A549 (cell line): ENCODE measurements at regions not wholly inside any gene's neighbourhood (a gene's known extent, or its start where the extent isn't known, plus 50 kb on each side); places are given as distances from the start of the nearest gene placed in this dataset.

Experiments
- CEBPB ChIP-seq, 2 experiments: fragments of >200 bp in 1 of 2; sonication (Bioruptor Twin) in 1 of 2; formaldehyde crosslinking in 1 of 2; IDR thresholded peaks; 2 replicates each; pipeline ENCODE4 v1.6.1; 2012 to 2016
- EP300 ChIP-seq, 2 experiments: fragments of >200 bp; sonication (Bioruptor Twin); formaldehyde crosslinking; IDR thresholded peaks; 2 replicates in 1 of 2; 3 replicates in 1 of 2; pipeline ENCODE4 v1.6.1; 2016 to 2017
- GATA3 ChIP-seq: IDR thresholded peaks from 2 replicates; pipeline ENCODE4 v1.6.1; 2012; ENCODE audit warnings: borderline replicate concordance
- POLR2A ChIP-seq: IDR thresholded peaks from 2 replicates; pipeline ENCODE4 v1.6.1; 2012; ENCODE audit warnings: mild to moderate bottlenecking, low read length
- RNF2 ChIP-seq: fragments of 200-600 bp; sonication (generic); IDR thresholded peaks from 2 replicates; pipeline ENCODE4 v1.6.1; 2016; ENCODE audit warnings: low read depth, mild to moderate bottlenecking, antibody characterized with exemption, moderate library complexity, borderline replicate concordance
- TF ChIP-seq, protein P1 (sequence below): fragments of >200 bp; sonication (Bioruptor Twin); formaldehyde crosslinking; IDR thresholded peaks from 3 replicates; pipeline ENCODE4 v1.5.1; 2016
- TF ChIP-seq, protein P2 (sequence below): fragments of >200 bp; sonication (Bioruptor Twin); formaldehyde crosslinking; IDR thresholded peaks from 2 replicates; pipeline ENCODE4 v1.6.1; 2016
- TF ChIP-seq, protein P3 (sequence below): fragments of 250-450 bp; sonication (Bioruptor Pico); IDR thresholded peaks from 2 replicates; pipeline ENCODE4 v1.5.0; 2021; ENCODE audit warnings: mild to moderate bottlenecking, moderate library complexity, borderline replicate concordance

DNA sequence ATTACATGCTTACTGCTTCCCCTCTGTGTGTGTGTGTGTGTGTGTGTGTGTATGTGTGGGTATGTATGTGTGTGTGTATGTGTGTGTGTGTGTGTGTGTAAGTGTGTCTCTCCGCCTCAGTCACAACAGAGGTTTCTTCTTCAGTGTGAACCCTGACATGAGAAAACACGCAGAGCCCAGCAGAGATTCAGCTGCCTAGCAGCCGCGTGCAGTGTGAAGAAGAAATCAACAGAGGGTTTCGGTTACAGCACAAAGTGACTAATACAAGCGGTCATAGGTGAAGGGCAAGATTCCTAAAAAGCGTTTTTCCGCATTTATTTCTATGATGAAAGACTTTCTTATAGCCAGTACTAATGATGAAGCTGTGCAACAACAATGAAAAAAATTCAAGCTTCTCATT lies 55.3 kb upstream of the ZFP42 start:
- TF ChIP-seq, protein P1, sequence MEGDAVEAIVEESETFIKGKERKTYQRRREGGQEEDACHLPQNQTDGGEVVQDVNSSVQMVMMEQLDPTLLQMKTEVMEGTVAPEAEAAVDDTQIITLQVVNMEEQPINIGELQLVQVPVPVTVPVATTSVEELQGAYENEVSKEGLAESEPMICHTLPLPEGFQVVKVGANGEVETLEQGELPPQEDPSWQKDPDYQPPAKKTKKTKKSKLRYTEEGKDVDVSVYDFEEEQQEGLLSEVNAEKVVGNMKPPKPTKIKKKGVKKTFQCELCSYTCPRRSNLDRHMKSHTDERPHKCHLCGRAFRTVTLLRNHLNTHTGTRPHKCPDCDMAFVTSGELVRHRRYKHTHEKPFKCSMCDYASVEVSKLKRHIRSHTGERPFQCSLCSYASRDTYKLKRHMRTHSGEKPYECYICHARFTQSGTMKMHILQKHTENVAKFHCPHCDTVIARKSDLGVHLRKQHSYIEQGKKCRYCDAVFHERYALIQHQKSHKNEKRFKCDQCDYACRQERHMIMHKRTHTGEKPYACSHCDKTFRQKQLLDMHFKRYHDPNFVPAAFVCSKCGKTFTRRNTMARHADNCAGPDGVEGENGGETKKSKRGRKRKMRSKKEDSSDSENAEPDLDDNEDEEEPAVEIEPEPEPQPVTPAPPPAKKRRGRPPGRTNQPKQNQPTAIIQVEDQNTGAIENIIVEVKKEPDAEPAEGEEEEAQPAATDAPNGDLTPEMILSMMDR = no peak
- no peak for TF ChIP-seq CEBPB (IDR thresholded peaks at IDR 0.05)
- no peak for TF ChIP-seq EP300 (IDR thresholded peaks at IDR 0.05)
- no peak for TF ChIP-seq GATA3
- TF ChIP-seq, protein P2, sequence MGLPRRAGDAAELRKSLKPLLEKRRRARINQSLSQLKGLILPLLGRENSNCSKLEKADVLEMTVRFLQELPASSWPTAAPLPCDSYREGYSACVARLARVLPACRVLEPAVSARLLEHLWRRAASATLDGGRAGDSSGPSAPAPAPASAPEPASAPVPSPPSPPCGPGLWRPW = no peak
- TF ChIP-seq RNF2 = no peak
- no peak for TF ChIP-seq POLR2A
- TF ChIP-seq, protein P3, sequence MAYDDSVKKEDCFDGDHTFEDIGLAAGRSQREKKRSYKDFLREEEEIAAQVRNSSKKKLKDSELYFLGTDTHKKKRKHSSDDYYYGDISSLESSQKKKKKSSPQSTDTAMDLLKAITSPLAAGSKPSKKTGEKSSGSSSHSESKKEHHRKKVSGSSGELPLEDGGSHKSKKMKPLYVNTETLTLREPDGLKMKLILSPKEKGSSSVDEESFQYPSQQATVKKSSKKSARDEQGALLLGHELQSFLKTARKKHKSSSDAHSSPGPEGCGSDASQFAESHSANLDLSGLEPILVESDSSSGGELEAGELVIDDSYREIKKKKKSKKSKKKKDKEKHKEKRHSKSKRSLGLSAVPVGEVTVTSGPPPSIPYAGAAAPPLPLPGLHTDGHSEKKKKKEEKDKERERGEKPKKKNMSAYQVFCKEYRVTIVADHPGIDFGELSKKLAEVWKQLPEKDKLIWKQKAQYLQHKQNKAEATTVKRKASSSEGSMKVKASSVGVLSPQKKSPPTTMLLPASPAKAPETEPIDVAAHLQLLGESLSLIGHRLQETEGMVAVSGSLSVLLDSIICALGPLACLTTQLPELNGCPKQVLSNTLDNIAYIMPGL (CRISPR knock-in tag) = no peak
